ENCODE measurements at regions not wholly inside any gene's neighbourhood (a gene's known extent, or its start where the extent isn't known, plus 50 kb on each side); places are given as distances from the start of the nearest gene placed in this dataset.

GRCh38 chr1:218809625-218810024 is 364.1 kb upstream of the LYPLAL1 start:
- no peak for DNase-seq (ENCODE audit: low spot score)
- in situ Hi-C loops (cut with MboI; ENCODE audit: low pct_unique_long_range_greater_than_20kb, low sequenced_read_pairs, unreplicated experiment) = no loop called here
- TF ChIP-seq CTCF (IDR thresholded peaks at IDR 0.05; ENCODE audit: extremely low read depth, insufficient read depth, missing control alignments) = no peak

GRCh38 chr1:218810306-218810705 is 363.4 kb upstream of the LYPLAL1 start:
- in situ Hi-C loops (cut with MboI; ENCODE audit: low pct_unique_long_range_greater_than_20kb, low sequenced_read_pairs, unreplicated experiment) = no loop called here
- DNase-seq (ENCODE audit: low spot score) = no peak

GRCh38 chr1:218811497-218811896 is 362.2 kb upstream of the LYPLAL1 start:
- no peak for TF ChIP-seq CTCF (IDR thresholded peaks at IDR 0.05; ENCODE audit: extremely low read depth, insufficient read depth, missing control alignments)
- in situ Hi-C loops (cut with MboI; ENCODE audit: low pct_unique_long_range_greater_than_20kb, low sequenced_read_pairs, unreplicated experiment) = no loop called here
- DNase-seq (ENCODE audit: low spot score) = no peak

More at GRCh38 chr1:218810306-218810705, 363.4 kb upstream of the LYPLAL1 start:
- TF ChIP-seq CTCF (IDR thresholded peaks at IDR 0.05; ENCODE audit: extremely low read depth, insufficient read depth, missing control alignments) = no peak

- no peak for DNase-seq (ENCODE audit: low spot score)
- in situ Hi-C loops (cut with MboI; ENCODE audit: low pct_unique_long_range_greater_than_20kb, low sequenced_read_pairs, unreplicated experiment) = no loop called here
- no peak for TF ChIP-seq CTCF (IDR thresholded peaks at IDR 0.05; ENCODE audit: extremely low read depth, insufficient read depth, missing control alignments)
Measured at GRCh38 chr1:218812360-218812759, 361.3 kb upstream of the LYPLAL1 start.

GRCh38 chr1:218813237-218813636 is 360.4 kb upstream of the LYPLAL1 start:
- in situ Hi-C loops (cut with MboI; ENCODE audit: low pct_unique_long_range_greater_than_20kb, low sequenced_read_pairs, unreplicated experiment) = no loop called here
- DNase-seq (ENCODE audit: low spot score) = no peak
- no peak for TF ChIP-seq CTCF (IDR thresholded peaks at IDR 0.05; ENCODE audit: extremely low read depth, insufficient read depth, missing control alignments)

- no peak for DNase-seq (ENCODE audit: low spot score)
- TF ChIP-seq CTCF (IDR thresholded peaks at IDR 0.05; ENCODE audit: extremely low read depth, insufficient read depth, missing control alignments) = no peak
- in situ Hi-C loops (cut with MboI; ENCODE audit: low pct_unique_long_range_greater_than_20kb, low sequenced_read_pairs, unreplicated experiment) = no loop called here
Measured at GRCh38 chr1:218815076-218815475, 358.6 kb upstream of the LYPLAL1 start.

GRCh38 chr1:218817071-218817470 is 356.6 kb upstream of the LYPLAL1 start:
- no peak for DNase-seq (ENCODE audit: low spot score)
- no peak for TF ChIP-seq CTCF (IDR thresholded peaks at IDR 0.05; ENCODE audit: extremely low read depth, insufficient read depth, missing control alignments)
- in situ Hi-C loops (cut with MboI; ENCODE audit: low pct_unique_long_range_greater_than_20kb, low sequenced_read_pairs, unreplicated experiment) = no loop called here
